Trophoblast cell (in vitro differentiated cells and primary cell): ENCODE measurements at regions not wholly inside any gene's neighbourhood (a gene's known extent, or its start where the extent isn't known, plus 50 kb on each side); places are given as distances from the start of the nearest gene placed in this dataset.

ENCODE experiments used
- DNase-seq, 2 donors: peaks; one replicate each; pipeline ENCODE4 v3.0.0-alpha.2; 2016
- H2AFZ ChIP-seq: 2 replicates; pipeline ENCODE4 v1.6.1; 2013; ENCODE audit warnings: low read length, moderate library complexity, mild to moderate bottlenecking; ENCODE audit not compliant: insufficient read depth, poor library complexity
- H2AK5ac ChIP-seq: 2 replicates; pipeline ENCODE4 v1.6.1; 2013; ENCODE audit warnings: mild to moderate bottlenecking, low read length
- H2BK120ac ChIP-seq: 2 replicates; pipeline ENCODE4 v1.6.1; 2013; ENCODE audit warnings: low read length, mild to moderate bottlenecking, moderate library complexity; ENCODE audit not compliant: insufficient read depth, poor library complexity
- H2BK12ac ChIP-seq: 2 replicates; pipeline ENCODE4 v1.6.1; 2013; ENCODE audit warnings: mild to moderate bottlenecking, low read length, moderate library complexity
- H2BK5ac ChIP-seq: 2 replicates; pipeline ENCODE4 v1.6.1; 2013; ENCODE audit warnings: low read length, low read depth, moderate library complexity, mild to moderate bottlenecking; ENCODE audit not compliant: poor library complexity
- H3K14ac ChIP-seq: 2 replicates; pipeline ENCODE4 v1.6.1; 2013; ENCODE audit warnings: mild to moderate bottlenecking, low read length
- H3K18ac ChIP-seq: 2 replicates; pipeline ENCODE4 v1.6.1; 2013; ENCODE audit warnings: mild to moderate bottlenecking, low read length
- H3K23ac ChIP-seq: 2 replicates; pipeline ENCODE4 v1.6.1; 2013; ENCODE audit warnings: low read length
- H3K27ac ChIP-seq: 2 replicates; pipeline ENCODE4 v1.5.1; 2013; ENCODE audit warnings: low read depth, mild to moderate bottlenecking, inconsistent platforms, low read length, moderate library complexity
- H3K27me3 ChIP-seq: 2 replicates; pipeline ENCODE4 v1.6.1; 2013; ENCODE audit warnings: inconsistent platforms, mild to moderate bottlenecking, low read length, moderate library complexity; ENCODE audit not compliant: insufficient read depth
- H3K36me3 ChIP-seq, 2 experiments: 1 replicate in 1 of 2; 2 replicates in 1 of 2; pipeline ENCODE4 v1.6.1; 2013; ENCODE audit warnings: low read length in 2 of 2, mild to moderate bottlenecking in 2 of 2, moderate library complexity in 1 of 2; ENCODE audit not compliant: insufficient read depth in 2 of 2, control insufficient read depth in 1 of 2
- H3K4ac ChIP-seq: 2 replicates; pipeline ENCODE4 v1.6.1; 2013; ENCODE audit warnings: low read depth, mild to moderate bottlenecking, low read length, moderate library complexity
- H3K4me1 ChIP-seq, 2 experiments: 1 replicate in 1 of 2; 2 replicates in 1 of 2; pipeline ENCODE4 v1.6.1; 2013; ENCODE audit warnings: low read length in 2 of 2, mild to moderate bottlenecking in 2 of 2, moderate library complexity in 1 of 2; ENCODE audit not compliant: insufficient read depth in 2 of 2, control insufficient read depth in 1 of 2
- H3K4me2 ChIP-seq: 2 replicates; pipeline ENCODE4 v1.6.1; 2013; ENCODE audit warnings: inconsistent platforms, mild to moderate bottlenecking, low read length, moderate library complexity
- H3K4me3 ChIP-seq: 2 replicates; pipeline ENCODE4 v1.5.1; 2013; ENCODE audit warnings: mild to moderate bottlenecking, low read depth, low read length, inconsistent platforms
- H3K79me1 ChIP-seq: one replicate; pipeline ENCODE4 v1.6.1; 2013; ENCODE audit warnings: low read length
- H3K79me2 ChIP-seq: 2 replicates; pipeline ENCODE4 v1.6.1; 2013; ENCODE audit warnings: low read length, mild to moderate bottlenecking; ENCODE audit not compliant: control insufficient read depth, insufficient read depth, poor library complexity
- H3K9ac ChIP-seq: 2 replicates; pipeline ENCODE4 v1.6.1; 2013; ENCODE audit warnings: mild to moderate bottlenecking, low read length
- H3K9me3 ChIP-seq: 2 replicates; pipeline ENCODE4 v1.6.1; 2013; ENCODE audit warnings: low read depth, mild to moderate bottlenecking, control low read depth, inconsistent platforms, low read length; ENCODE audit not compliant: insufficient read depth
- H4K12ac ChIP-seq: 2 replicates; pipeline ENCODE4 v1.6.1; 2013; ENCODE audit warnings: low read depth, mild to moderate bottlenecking, low read length, moderate library complexity
- H4K8ac ChIP-seq: 2 replicates; pipeline ENCODE4 v1.6.1; 2013; ENCODE audit warnings: low read depth, mild to moderate bottlenecking, low read length, moderate library complexity
- H4K91ac ChIP-seq: one replicate; pipeline ENCODE4 v1.6.1; 2013; ENCODE audit warnings: low read depth, mild to moderate bottlenecking, low read length, moderate library complexity
- WGBS: extraction: QIAGEN DNeasy Blood & Tissue Kit; methylation state at CpG from one replicate; pipeline ENCODE4 v1.1.7; 2013; ENCODE audit warnings: missing lambda C conversion rate; ENCODE audit not compliant: insufficient read length, insufficient coverage; ENCODE audit errors: extremely low coverage; 5-methylcytosine and 5-hydroxymethylcytosine counted together

GRCh38 chr4:13302876-13303275 lies 181.3 kb downstream of the RAB28 start:
- Histone ChIP-seq H3K18ac (no peak overlapping the region), H2BK120ac (no peak overlapping the region), H2BK5ac (no peak overlapping the region), H2AK5ac (no peak overlapping the region), H3K27ac (no peak overlapping the region), H3K9me3 (peaks cover 4% of the 10 kb centered on the region), H3K4ac (no peak overlapping the region), H3K23ac (no peak overlapping the region), H2BK12ac (no peak overlapping the region), H3K4me3 (no peak overlapping the region), H3K9ac (no peak overlapping the region), H3K79me1 (no peaks in the 10 kb centered on the region), H3K14ac (no peak overlapping the region), H3K4me2 (no peak overlapping the region), H2AFZ (no peak overlapping the region), H3K4me1 (no peaks in the 10 kb centered on the region), H4K12ac (no peak overlapping the region), H4K8ac (no peak overlapping the region), H3K27me3 (no peaks in the 10 kb centered on the region), H3K36me3 (no peaks in the 10 kb centered on the region), H3K79me2 (no peaks in the 10 kb centered on the region), H4K91ac (no peak overlapping the region)
- no peak for DNase-seq
- WGBS, result no CpG with 5 or more reads among the region's 2 CpGs

- Histone ChIP-seq H3K4ac (no peak overlapping the region), H3K79me1 (no peaks in the 10 kb centered on the region), H3K79me2 (no peaks in the 10 kb centered on the region), H3K36me3 (no peaks in the 10 kb centered on the region), H3K23ac (no peak overlapping the region), H3K14ac (no peak overlapping the region), H2BK120ac (no peak overlapping the region), H3K4me1 (peaks cover 3 to 4% of the 10 kb centered on the region in 2 experiments), H3K9ac (no peak overlapping the region), H2BK5ac (no peak overlapping the region), H3K27me3 (no peaks in the 10 kb centered on the region), H2AFZ (no peak overlapping the region), H3K18ac (no peak overlapping the region), H4K91ac (no peak overlapping the region), H3K4me3 (no peak overlapping the region), H4K12ac (no peak overlapping the region), H2BK12ac (no peak overlapping the region), H3K9me3 (peaks cover 6% of the 10 kb centered on the region), H2AK5ac (no peak overlapping the region), H3K4me2 (no peak overlapping the region), H3K27ac (no peak overlapping the region), H4K8ac (no peak overlapping the region)
- no CpG with 5 or more reads among the region's 2 CpGs for WGBS
- no peak for DNase-seq
Measured at GRCh38 chr4:13299343-13299742, 184.8 kb downstream of the RAB28 start.

GRCh38 chr4:13298655-13299054 lies 185.5 kb downstream of the RAB28 start:
- Histone ChIP-seq H3K9ac (no peak overlapping the region), H3K4me1 (peaks cover 3 to 4% of the 10 kb centered on the region in 2 experiments), H4K8ac (no peak overlapping the region), H3K27me3 (no peaks in the 10 kb centered on the region), H3K18ac (no peak overlapping the region), H2BK120ac (no peak overlapping the region), H3K79me1 (no peaks in the 10 kb centered on the region), H3K4me2 (no peak overlapping the region), H4K91ac (no peak overlapping the region), H2BK5ac (no peak overlapping the region), H3K36me3 (no peaks in the 10 kb centered on the region), H3K27ac (no peak overlapping the region), H2BK12ac (no peak overlapping the region), H2AFZ (no peak overlapping the region), H2AK5ac (no peak overlapping the region), H3K4me3 (no peak overlapping the region), H3K9me3 (peaks cover 6% of the 10 kb centered on the region), H3K79me2 (no peaks in the 10 kb centered on the region), H3K23ac (no peak overlapping the region), H3K4ac (no peak overlapping the region), H4K12ac (no peak overlapping the region), H3K14ac (no peak overlapping the region)
- DNase-seq, result no peak
- no CpG with 5 or more reads among the region's 15 CpGs for WGBS

GRCh38 chr4:13296986-13297385 lies 187.2 kb downstream of the RAB28 start:
- WGBS, result no CpG with 5 or more reads among the region's 1 CpG
- Histone ChIP-seq H4K12ac (no peak overlapping the region), H3K9me3 (peaks cover 6% of the 10 kb centered on the region)

More at GRCh38 chr4:13296986-13297385, 187.2 kb downstream of the RAB28 start:
- Histone ChIP-seq H3K79me2 (no peaks in the 10 kb centered on the region), H2BK12ac (no peak overlapping the region), H4K91ac (no peak overlapping the region), H4K8ac (no peak overlapping the region), H3K4me3 (no peak overlapping the region), H2AFZ (no peak overlapping the region), H3K4me1 (peaks cover 3 to 4% of the 10 kb centered on the region in 2 experiments), H2BK120ac (no peak overlapping the region), H3K14ac (no peak overlapping the region), H2AK5ac (no peak overlapping the region), H3K18ac (no peak overlapping the region), H3K4me2 (no peak overlapping the region), H3K79me1 (no peaks in the 10 kb centered on the region), H3K36me3 (no peaks in the 10 kb centered on the region), H3K4ac (no peak overlapping the region), H3K27me3 (no peaks in the 10 kb centered on the region), H3K23ac (no peak overlapping the region), H3K27ac (no peak overlapping the region), H2BK5ac (no peak overlapping the region), H3K9ac (no peak overlapping the region)
- DNase-seq, result no peak
